ENCODE measurements at regions not wholly inside any gene's neighbourhood (a gene's known extent, or its start where the extent isn't known, plus 50 kb on each side); places are given as distances from the start of the nearest gene placed in this dataset.

GRCh38 chr4:46196086-46196485 lies 72.2 kb upstream of the GABRG1 start:
- no peaks in the 10 kb centered on the region for H3K27me3 Mint-ChIP-seq (ENCODE audit: low read depth)
- no peak overlapping the region for H3K27ac Mint-ChIP-seq
- H3K36me3 Mint-ChIP-seq: no peaks in the 10 kb centered on the region
- no peak for DNase-seq (ENCODE audit: low spot score in 2 of 2, unreplicated experiment in 2 of 2)
- no peaks in the 10 kb centered on the region for H3K4me1 Mint-ChIP-seq
- no peak for TF ChIP-seq CTCF (IDR thresholded peaks at IDR 0.05; ENCODE audit: unreplicated experiment)
- no peak overlapping the region for H3K4me3 Mint-ChIP-seq
- no peaks in the 10 kb centered on the region for H3K9me3 Mint-ChIP-seq

GRCh38 chr4:46185766-46186165 lies 61.9 kb upstream of the GABRG1 start:
- Mint-ChIP-seq H3K4me3 (no peak overlapping the region), H3K27me3 (ENCODE audit: low read depth) (no peaks in the 10 kb centered on the region), H3K4me1 (no peaks in the 10 kb centered on the region), H3K27ac (no peak overlapping the region), H3K9me3 (peaks cover 24% of the 10 kb centered on the region), H3K36me3 (no peaks in the 10 kb centered on the region)
- TF ChIP-seq CTCF (IDR thresholded peaks at IDR 0.05; ENCODE audit: unreplicated experiment): no peak
- DNase-seq (ENCODE audit: low spot score in 2 of 2, unreplicated experiment in 2 of 2): no peak

GRCh38 chr4:46179356-46179755 lies 55.5 kb upstream of the GABRG1 start:
- Mint-ChIP-seq H3K9me3 (peaks cover 61% of the 10 kb centered on the region), H3K36me3 (no peaks in the 10 kb centered on the region), H3K4me3 (no peak overlapping the region), H3K27me3 (ENCODE audit: low read depth) (no peaks in the 10 kb centered on the region), H3K4me1 (no peaks in the 10 kb centered on the region), H3K27ac (no peak overlapping the region)
- DNase-seq (ENCODE audit: low spot score in 2 of 2, unreplicated experiment in 2 of 2): no peak
- no peak for TF ChIP-seq CTCF (IDR thresholded peaks at IDR 0.05; ENCODE audit: unreplicated experiment)
